Peyer's patch (tissue), 4 donors: ENCODE measurements at regions not wholly inside any gene's neighbourhood (a gene's known extent, or its start where the extent isn't known, plus 50 kb on each side); places are given as distances from the start of the nearest gene placed in this dataset.

Experiments used
- DNase-seq, 3 donors: peaks; one replicate each; pipeline ENCODE4 v3.0.0-alpha.2; 2017 to 2019
- H3K27ac ChIP-seq, 4 donors: fragments of 200-600 bp; sonication (generic); one replicate each; pipeline ENCODE4 v1.5.1; 2016 to 2019
- H3K27me3 ChIP-seq, 2 donors: fragments of 200-600 bp; sonication (generic); one replicate each; pipeline ENCODE4 v1.5.1; 2019
- H3K36me3 ChIP-seq, 3 donors: fragments of 200-600 bp; sonication (generic); one replicate each; pipeline ENCODE4 v1.5.1; 2016 to 2019
- H3K4me1 ChIP-seq, 4 donors: fragments of 200-600 bp; sonication (generic); one replicate each; pipeline ENCODE4 v1.5.1; 2016 to 2019
- H3K4me3 ChIP-seq, 4 donors: fragments of 200-600 bp; sonication (generic); 1 replicate in 3 of 4; 2 replicates in 1 of 4; pipeline ENCODE4 v1.5.1; 2016 to 2019; ENCODE audit warnings: mild to moderate bottlenecking in 1 of 4
- H3K9me3 ChIP-seq, 4 donors: fragments of 200-600 bp; sonication (generic); one replicate each; pipeline ENCODE4 v1.5.1; 2016 to 2019; ENCODE audit warnings: mild to moderate bottlenecking in 1 of 4
- POLR2A ChIP-seq, 2 donors: fragments of 450-650 bp; IDR thresholded peaks; one replicate each; pipeline ENCODE4 v1.5.1; 2017; ENCODE audit warnings: antibody characterized with exemption in 2 of 2, mild to moderate bottlenecking in 2 of 2, moderate library complexity in 2 of 2
- TF ChIP-seq, protein P1 (sequence below), 6 experiments: fragments of 450-650 bp in 4 of 6; fragments of 200-600 bp in 2 of 6; sonication (generic) in 1 of 6; IDR thresholded peaks; one replicate each; pipeline ENCODE4 v1.5.1; 2017 to 2019; ENCODE audit warnings: antibody characterized with exemption in 6 of 6, mild to moderate bottlenecking in 3 of 6, moderate library complexity in 1 of 6

DNA sequence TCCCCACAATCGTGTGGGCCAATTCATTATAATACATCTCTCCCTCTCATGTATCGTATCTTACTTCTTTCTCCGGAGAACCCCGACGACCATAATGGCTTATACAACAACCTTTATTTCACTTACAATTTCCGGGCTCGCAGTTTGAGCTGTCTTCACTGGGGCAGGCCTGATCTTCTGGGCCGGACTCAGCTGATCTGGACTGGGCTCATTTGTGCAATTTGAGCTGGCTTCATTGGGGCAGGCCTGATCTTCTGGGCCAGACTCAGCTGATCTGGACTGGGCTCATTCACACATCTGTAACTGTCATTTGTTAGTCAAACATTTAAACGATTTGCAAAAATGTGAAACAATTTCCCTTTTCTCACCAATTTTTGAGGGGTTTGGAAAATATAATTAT is 171.5 kb upstream of the FRG1 start:
- Histone ChIP-seq H3K36me3 (no peaks in the 10 kb centered on the region), H3K4me3 (no peak overlapping the region), H3K4me1 (no peaks in the 10 kb centered on the region), H3K9me3 (no peaks in the 10 kb centered on the region), H3K27ac (no peak overlapping the region), H3K27me3 (no peaks in the 10 kb centered on the region)
- TF ChIP-seq POLR2A (IDR thresholded peaks at IDR 0.05), result no peak
- TF ChIP-seq, protein P1, sequence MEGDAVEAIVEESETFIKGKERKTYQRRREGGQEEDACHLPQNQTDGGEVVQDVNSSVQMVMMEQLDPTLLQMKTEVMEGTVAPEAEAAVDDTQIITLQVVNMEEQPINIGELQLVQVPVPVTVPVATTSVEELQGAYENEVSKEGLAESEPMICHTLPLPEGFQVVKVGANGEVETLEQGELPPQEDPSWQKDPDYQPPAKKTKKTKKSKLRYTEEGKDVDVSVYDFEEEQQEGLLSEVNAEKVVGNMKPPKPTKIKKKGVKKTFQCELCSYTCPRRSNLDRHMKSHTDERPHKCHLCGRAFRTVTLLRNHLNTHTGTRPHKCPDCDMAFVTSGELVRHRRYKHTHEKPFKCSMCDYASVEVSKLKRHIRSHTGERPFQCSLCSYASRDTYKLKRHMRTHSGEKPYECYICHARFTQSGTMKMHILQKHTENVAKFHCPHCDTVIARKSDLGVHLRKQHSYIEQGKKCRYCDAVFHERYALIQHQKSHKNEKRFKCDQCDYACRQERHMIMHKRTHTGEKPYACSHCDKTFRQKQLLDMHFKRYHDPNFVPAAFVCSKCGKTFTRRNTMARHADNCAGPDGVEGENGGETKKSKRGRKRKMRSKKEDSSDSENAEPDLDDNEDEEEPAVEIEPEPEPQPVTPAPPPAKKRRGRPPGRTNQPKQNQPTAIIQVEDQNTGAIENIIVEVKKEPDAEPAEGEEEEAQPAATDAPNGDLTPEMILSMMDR (IDR thresholded peaks at IDR 0.05), result no peak
- no peak for DNase-seq

GRCh38 chr4:189771696-189772361 is 168.8 kb upstream of the FRG1 start:
- no peaks in the 10 kb centered on the region for H3K9me3 ChIP-seq
- no peak for TF ChIP-seq POLR2A (IDR thresholded peaks at IDR 0.05)
- TF ChIP-seq, protein P1 (IDR thresholded peaks at IDR 0.05), result no peak
- no peak for DNase-seq
- no peak overlapping the region for H3K27ac ChIP-seq
- H3K4me1 ChIP-seq, result no peaks in the 10 kb centered on the region
- no peaks in the 10 kb centered on the region for H3K27me3 ChIP-seq
- no peak overlapping the region for H3K4me3 ChIP-seq
- H3K36me3 ChIP-seq, result no peaks in the 10 kb centered on the region

DNA sequence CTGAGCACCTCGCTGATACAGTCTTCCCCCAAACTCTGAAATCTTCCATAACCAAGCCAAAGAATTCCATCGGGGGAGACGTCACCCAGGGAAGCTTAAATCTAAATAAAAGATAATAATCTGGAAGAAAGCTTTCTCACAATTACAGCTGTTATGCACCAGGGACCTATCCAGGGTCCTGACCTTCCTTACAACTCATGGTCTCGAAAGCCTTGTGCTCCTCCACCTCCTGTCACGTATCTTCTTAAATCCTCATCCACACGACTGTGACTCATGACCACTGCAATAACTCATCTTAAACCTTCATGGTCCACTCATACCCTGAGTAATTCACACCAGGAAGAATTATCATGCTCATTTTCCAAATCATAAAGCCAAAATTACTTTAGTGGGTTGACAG is 166.8 kb upstream of the FRG1 start:
- Histone ChIP-seq H3K4me1 (no peaks in the 10 kb centered on the region), H3K27me3 (no peaks in the 10 kb centered on the region), H3K27ac (no peak overlapping the region), H3K4me3 (no peak overlapping the region), H3K9me3 (no peaks in the 10 kb centered on the region), H3K36me3 (no peaks in the 10 kb centered on the region)
- DNase-seq, result no peak
- TF ChIP-seq, protein P1 (IDR thresholded peaks at IDR 0.05), result no peak
- TF ChIP-seq POLR2A (IDR thresholded peaks at IDR 0.05), result no peak

DNA sequence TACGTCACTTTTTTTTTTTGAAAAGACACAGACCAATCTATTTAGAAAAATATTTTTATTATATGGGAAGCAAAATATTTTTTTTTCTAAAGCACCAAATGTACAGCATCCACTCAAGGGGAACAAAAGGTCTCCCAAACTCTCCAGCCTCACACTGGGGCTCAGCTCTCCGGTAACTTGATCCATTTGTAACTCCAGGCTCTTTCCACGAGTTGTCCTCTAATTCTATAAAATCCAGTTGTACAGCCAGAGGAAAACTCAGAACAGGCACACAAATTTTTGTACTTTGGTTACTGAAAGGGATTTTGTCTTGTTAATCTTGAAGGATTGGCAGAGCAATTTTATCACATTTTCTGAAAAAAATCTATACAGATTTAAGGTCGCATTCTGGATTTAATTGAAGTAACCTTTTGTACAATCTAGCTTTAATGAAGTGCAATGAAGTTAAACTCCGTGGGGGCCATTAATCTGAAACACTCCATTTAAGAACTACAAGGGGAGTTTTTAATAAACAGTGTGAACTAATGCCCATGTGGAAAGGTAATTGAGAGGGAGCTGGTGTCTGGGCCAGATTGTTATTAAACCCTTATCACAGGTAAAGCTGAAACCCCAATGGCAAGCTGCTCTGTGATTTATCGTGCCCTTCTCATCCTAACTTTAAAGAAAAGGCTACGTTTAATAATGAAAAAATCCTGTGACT is 161.2 kb upstream of the FRG1 start:
- H3K27me3 ChIP-seq, result no peaks in the 10 kb centered on the region
- no peak for TF ChIP-seq POLR2A (IDR thresholded peaks at IDR 0.05)
- TF ChIP-seq, protein P1 (IDR thresholded peaks at IDR 0.05), result no peak
- no peak for DNase-seq
- no peaks in the 10 kb centered on the region for H3K36me3 ChIP-seq
- H3K4me1 ChIP-seq, result no peaks in the 10 kb centered on the region
- no peaks in the 10 kb centered on the region for H3K9me3 ChIP-seq
- H3K4me3 ChIP-seq, result no peak overlapping the region
- H3K27ac ChIP-seq, result no peak overlapping the region

GRCh38 chr4:189780391-189780790 is 160.3 kb upstream of the FRG1 start:
- DNase-seq, result no peak
- Histone ChIP-seq H3K27ac (no peak overlapping the region), H3K36me3 (no peaks in the 10 kb centered on the region), H3K9me3 (no peaks in the 10 kb centered on the region), H3K27me3 (no peaks in the 10 kb centered on the region), H3K4me1 (no peaks in the 10 kb centered on the region), H3K4me3 (no peak overlapping the region)
- TF ChIP-seq POLR2A (IDR thresholded peaks at IDR 0.05), result no peak
- TF ChIP-seq, protein P1 (IDR thresholded peaks at IDR 0.05), result no peak
